ENCODE measurements at regions not wholly inside any gene's neighbourhood (a gene's known extent, or its start where the extent isn't known, plus 50 kb on each side); places are given as distances from the start of the nearest gene placed in this dataset.

- Histone ChIP-seq H3K4me2 (ENCODE audit: insufficient read depth, low read length) (no peak overlapping the region), H3K79me2 (ENCODE audit: insufficient read depth, low read length) (no peaks in the 10 kb centered on the region), H3K9ac (ENCODE audit: low read depth, low read length) (no peak overlapping the region), H3K9me3 (ENCODE audit: insufficient read depth, low read length, severe bottlenecking) (peaks cover 4% of the 10 kb centered on the region), H3K4me3 (ENCODE audit: low read depth in 1 of 2, low read length in 2 of 2) (no peak overlapping the region), H3K27ac (ENCODE audit: low read length) (no peak overlapping the region), H3K4me1 (ENCODE audit: insufficient read depth, low read length) (no peaks in the 10 kb centered on the region), H3K36me3 (ENCODE audit: insufficient read depth, low read length) (no peaks in the 10 kb centered on the region), H2AFZ (ENCODE audit: low read depth, low read length) (no peak overlapping the region), H4K20me1 (ENCODE audit: insufficient read depth, low read length) (no peaks in the 10 kb centered on the region), H3K27me3 (ENCODE audit: insufficient read depth, low read length, poor library complexity) (no peaks in the 10 kb centered on the region)
- no peak for DNase-seq
- no peak for ATAC-seq (ENCODE audit: insufficient read depth, low read depth)
- no peak for TF ChIP-seq EZH2 (IDR thresholded peaks at IDR 0.05; ENCODE audit: borderline replicate concordance, low read depth, low read length, severe bottlenecking)
- no peak for TF ChIP-seq CTCF (IDR thresholded peaks at IDR 0.05; ENCODE audit: borderline replicate concordance, extremely low read depth, low read length, poor library complexity, severe bottlenecking)
Observed at GRCh38 chr1:222919478-222919865, 104.6 kb downstream of the DISP1 start.

- H3K9ac ChIP-seq (ENCODE audit: low read depth, low read length), result no peak overlapping the region
Observed at GRCh38 chr1:222920169-222920568, 105.3 kb downstream of the DISP1 start.

GRCh38 chr1:222921945-222922344 is 107.1 kb downstream of the DISP1 start:
- Histone ChIP-seq H3K36me3 (ENCODE audit: insufficient read depth, low read length) (no peaks in the 10 kb centered on the region), H3K4me2 (ENCODE audit: insufficient read depth, low read length) (no peak overlapping the region), H2AFZ (ENCODE audit: low read depth, low read length) (no peak overlapping the region), H3K9me3 (ENCODE audit: insufficient read depth, low read length, severe bottlenecking) (peaks cover 4% of the 10 kb centered on the region), H3K9ac (ENCODE audit: low read depth, low read length) (no peak overlapping the region), H3K79me2 (ENCODE audit: insufficient read depth, low read length) (no peaks in the 10 kb centered on the region), H3K27ac (ENCODE audit: low read length) (no peak overlapping the region), H4K20me1 (ENCODE audit: insufficient read depth, low read length) (no peaks in the 10 kb centered on the region), H3K4me3 (ENCODE audit: low read depth in 1 of 2, low read length in 2 of 2) (no peak overlapping the region), H3K4me1 (ENCODE audit: insufficient read depth, low read length) (no peaks in the 10 kb centered on the region), H3K27me3 (ENCODE audit: insufficient read depth, low read length, poor library complexity) (no peaks in the 10 kb centered on the region)
- DNase-seq (no peak), ATAC-seq (ENCODE audit: insufficient read depth, low read depth) (no peak)
- TF ChIP-seq EZH2 (IDR thresholded peaks at IDR 0.05; ENCODE audit: borderline replicate concordance, low read depth, low read length, severe bottlenecking) (no peak), CTCF (IDR thresholded peaks at IDR 0.05; ENCODE audit: borderline replicate concordance, extremely low read depth, low read length, poor library complexity, severe bottlenecking) (no peak)

More at GRCh38 chr1:222920169-222920568, 105.3 kb downstream of the DISP1 start:
- Histone ChIP-seq H3K27me3 (ENCODE audit: insufficient read depth, low read length, poor library complexity) (no peaks in the 10 kb centered on the region), H3K4me2 (ENCODE audit: insufficient read depth, low read length) (no peak overlapping the region), H4K20me1 (ENCODE audit: insufficient read depth, low read length) (no peaks in the 10 kb centered on the region), H3K36me3 (ENCODE audit: insufficient read depth, low read length) (no peaks in the 10 kb centered on the region), H3K4me1 (ENCODE audit: insufficient read depth, low read length) (no peaks in the 10 kb centered on the region), H3K9me3 (ENCODE audit: insufficient read depth, low read length, severe bottlenecking) (peaks cover 4% of the 10 kb centered on the region), H3K79me2 (ENCODE audit: insufficient read depth, low read length) (no peaks in the 10 kb centered on the region), H2AFZ (ENCODE audit: low read depth, low read length) (no peak overlapping the region), H3K27ac (ENCODE audit: low read length) (no peak overlapping the region), H3K4me3 (ENCODE audit: low read depth in 1 of 2, low read length in 2 of 2) (no peak overlapping the region)
- TF ChIP-seq EZH2 (IDR thresholded peaks at IDR 0.05; ENCODE audit: borderline replicate concordance, low read depth, low read length, severe bottlenecking) (no peak), CTCF (IDR thresholded peaks at IDR 0.05; ENCODE audit: borderline replicate concordance, extremely low read depth, low read length, poor library complexity, severe bottlenecking) (no peak)
- ATAC-seq (ENCODE audit: insufficient read depth, low read depth), result no peak
- no peak for DNase-seq

- Histone ChIP-seq H2AFZ (ENCODE audit: low read depth, low read length) (no peak overlapping the region), H3K9ac (ENCODE audit: low read depth, low read length) (no peak overlapping the region), H4K20me1 (ENCODE audit: insufficient read depth, low read length) (no peaks in the 10 kb centered on the region), H3K79me2 (ENCODE audit: insufficient read depth, low read length) (no peaks in the 10 kb centered on the region), H3K9me3 (ENCODE audit: insufficient read depth, low read length, severe bottlenecking) (no peaks in the 10 kb centered on the region), H3K4me2 (ENCODE audit: insufficient read depth, low read length) (no peak overlapping the region), H3K4me1 (ENCODE audit: insufficient read depth, low read length) (no peaks in the 10 kb centered on the region), H3K4me3 (ENCODE audit: low read depth in 1 of 2, low read length in 2 of 2) (no peak overlapping the region), H3K36me3 (ENCODE audit: insufficient read depth, low read length) (no peaks in the 10 kb centered on the region), H3K27ac (ENCODE audit: low read length) (no peak overlapping the region), H3K27me3 (ENCODE audit: insufficient read depth, low read length, poor library complexity) (no peaks in the 10 kb centered on the region)
- DNase-seq (no peak), ATAC-seq (ENCODE audit: insufficient read depth, low read depth) (no peak)
- TF ChIP-seq EZH2 (IDR thresholded peaks at IDR 0.05; ENCODE audit: borderline replicate concordance, low read depth, low read length, severe bottlenecking), result no peak
- no peak for TF ChIP-seq CTCF (IDR thresholded peaks at IDR 0.05; ENCODE audit: borderline replicate concordance, extremely low read depth, low read length, poor library complexity, severe bottlenecking)
Observed at GRCh38 chr1:222923506-222923905, 108.7 kb downstream of the DISP1 start.

Data from DND-41 (cell line).